Stimulated activated naive CD4-positive, alpha-beta T cell treated with Interleukin-2 at 50 U/mL for 16 hours (primary cell): ENCODE measurements at regions not wholly inside any gene's neighbourhood (a gene's known extent, or its start where the extent isn't known, plus 50 kb on each side); places are given as distances from the start of the nearest gene placed in this dataset.

Source experiments
- DNase-seq: peaks from one replicate; lab custom pipeline; 2025; lab: John Stamatoyannopoulos, UW

DNA sequence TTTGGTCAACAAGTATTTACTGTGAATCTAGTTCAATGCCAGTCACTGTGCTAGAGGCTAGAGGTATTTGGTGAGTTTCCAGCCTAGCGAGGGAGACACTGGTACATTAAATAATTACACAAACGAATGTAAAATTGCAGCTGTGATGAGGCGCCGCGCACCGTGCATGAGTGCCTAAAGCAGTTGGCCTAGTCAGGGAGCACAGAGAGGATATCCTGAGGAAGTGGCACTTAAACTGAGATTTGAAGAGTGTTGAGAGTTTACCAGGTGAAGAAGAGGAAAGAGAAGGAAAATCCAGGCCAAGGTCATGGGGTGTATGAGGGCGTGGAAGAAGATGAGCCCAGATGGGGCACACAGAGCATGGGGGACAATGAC is 157.6 kb upstream of the NDUFV2 start:
- DNase-seq: no peak

- no peak for DNase-seq
These were observed 157.0 kb upstream of the NDUFV2 start for GRCh38 chr18:8945514-8945913.

DNA sequence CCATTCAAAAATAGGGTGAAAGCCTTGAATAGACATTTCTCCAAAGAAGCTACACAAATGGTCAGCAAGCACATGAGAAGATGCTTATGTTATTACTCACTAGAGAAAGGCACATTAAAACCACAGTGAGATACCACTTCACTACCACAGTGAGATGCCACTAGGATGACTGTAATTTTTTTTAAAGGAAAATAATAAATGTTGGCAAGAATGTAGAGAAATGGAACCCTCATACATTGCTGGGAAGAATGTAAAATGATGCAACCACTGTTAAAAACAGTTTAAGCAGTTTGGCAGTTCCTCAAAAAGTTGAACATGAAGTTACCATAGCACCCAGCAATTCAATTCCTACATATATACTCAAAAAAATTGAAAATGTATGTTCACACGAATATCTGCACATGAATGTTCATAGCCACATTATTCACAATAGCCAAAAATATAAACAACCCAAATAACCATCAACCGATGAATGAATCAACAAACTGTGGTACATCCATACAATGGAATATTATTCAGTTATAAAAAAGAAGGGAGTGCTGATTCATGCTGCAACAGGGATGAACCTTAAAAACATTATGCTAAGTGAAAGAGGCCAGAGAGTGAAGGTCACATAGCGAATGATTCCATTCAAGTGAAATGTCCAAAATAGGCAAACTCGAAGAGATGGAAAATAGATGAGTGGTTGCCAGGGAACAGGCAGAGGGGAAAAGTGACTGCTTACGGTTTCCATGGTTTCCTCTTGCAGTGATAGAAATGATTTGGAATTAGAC is 156.2 kb upstream of the NDUFV2 start:
- no peak for DNase-seq

- no peak for DNase-seq
These were observed 154.9 kb upstream of the NDUFV2 start for GRCh38 chr18:8947566-8947965.

- no peak for DNase-seq
These were observed 154.5 kb upstream of the NDUFV2 start for GRCh38 chr18:8948011-8948410.

DNA sequence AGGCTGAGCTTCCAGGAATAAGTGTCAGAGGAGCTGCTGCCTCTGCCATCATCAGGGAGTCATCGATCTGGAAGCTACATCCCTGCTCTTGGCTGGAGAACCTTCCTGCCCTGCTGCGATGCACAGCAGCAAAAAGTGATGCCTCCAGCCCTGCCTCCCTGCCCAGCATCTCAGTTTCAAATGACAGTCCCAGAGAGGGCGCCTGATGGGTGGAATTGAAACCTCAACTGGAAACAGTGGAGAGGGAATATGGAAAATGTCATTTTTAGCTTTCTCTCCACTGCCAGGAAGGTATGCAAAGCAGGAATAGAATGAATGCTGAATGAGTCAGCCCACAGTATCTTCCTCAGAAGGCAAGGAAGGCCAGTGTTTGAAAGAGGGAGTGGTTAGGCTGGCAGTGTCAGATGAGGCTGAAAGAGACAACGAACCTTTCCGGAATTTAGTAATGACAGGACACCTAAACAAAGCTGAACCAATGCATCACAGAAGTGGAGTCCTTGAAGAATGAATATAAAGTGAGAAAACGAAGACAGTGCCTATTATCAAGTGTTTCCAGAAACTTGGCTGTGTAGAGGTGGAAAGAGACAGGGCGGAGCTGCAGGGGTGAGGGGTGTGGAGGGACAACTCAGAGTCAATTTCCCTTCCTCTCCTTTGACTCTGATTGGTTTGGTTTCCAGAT is 153.9 kb upstream of the NDUFV2 start:
- no peak for DNase-seq

GRCh38 chr18:8949206-8949605 is 153.3 kb upstream of the NDUFV2 start:
- no peak for DNase-seq

DNA sequence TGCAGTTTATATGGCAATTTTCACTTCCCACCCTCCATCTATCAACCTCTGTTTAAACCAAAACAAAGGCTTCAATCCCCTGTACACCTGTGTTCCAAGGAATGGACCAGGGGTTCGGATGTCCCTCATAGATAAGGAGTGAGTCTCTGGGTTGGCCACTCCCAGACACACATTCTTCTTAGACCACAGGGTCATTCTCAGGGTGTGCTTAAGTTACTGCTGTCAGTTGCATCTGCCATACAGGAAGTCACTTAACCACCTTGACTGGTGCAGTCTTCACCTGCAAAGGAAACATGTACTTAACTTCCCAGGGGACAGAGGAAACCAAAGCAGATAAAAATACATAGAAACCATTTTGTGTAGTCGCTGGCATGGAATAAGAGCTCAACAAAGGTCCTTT is 151.0 kb upstream of the NDUFV2 start:
- no peak for DNase-seq

DNA sequence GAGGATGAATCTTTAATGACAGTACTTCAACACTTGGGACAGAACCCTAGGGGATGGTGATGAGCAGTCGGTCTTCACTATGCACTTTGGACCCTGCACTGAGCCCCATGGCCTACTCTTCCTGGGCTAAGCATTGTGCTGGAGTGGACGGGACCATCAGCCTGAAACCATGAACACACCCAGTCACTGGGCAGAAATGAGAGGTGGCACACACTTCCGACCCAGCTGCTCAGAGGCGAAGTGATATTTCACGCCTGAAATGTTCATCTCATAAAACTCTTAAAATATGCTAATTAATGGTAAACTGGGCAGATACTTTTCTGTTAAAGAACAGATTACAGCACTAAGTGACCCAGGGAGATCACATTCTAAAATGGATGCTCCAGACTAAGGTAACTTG is 150.3 kb upstream of the NDUFV2 start:
- DNase-seq: no peak

DNA sequence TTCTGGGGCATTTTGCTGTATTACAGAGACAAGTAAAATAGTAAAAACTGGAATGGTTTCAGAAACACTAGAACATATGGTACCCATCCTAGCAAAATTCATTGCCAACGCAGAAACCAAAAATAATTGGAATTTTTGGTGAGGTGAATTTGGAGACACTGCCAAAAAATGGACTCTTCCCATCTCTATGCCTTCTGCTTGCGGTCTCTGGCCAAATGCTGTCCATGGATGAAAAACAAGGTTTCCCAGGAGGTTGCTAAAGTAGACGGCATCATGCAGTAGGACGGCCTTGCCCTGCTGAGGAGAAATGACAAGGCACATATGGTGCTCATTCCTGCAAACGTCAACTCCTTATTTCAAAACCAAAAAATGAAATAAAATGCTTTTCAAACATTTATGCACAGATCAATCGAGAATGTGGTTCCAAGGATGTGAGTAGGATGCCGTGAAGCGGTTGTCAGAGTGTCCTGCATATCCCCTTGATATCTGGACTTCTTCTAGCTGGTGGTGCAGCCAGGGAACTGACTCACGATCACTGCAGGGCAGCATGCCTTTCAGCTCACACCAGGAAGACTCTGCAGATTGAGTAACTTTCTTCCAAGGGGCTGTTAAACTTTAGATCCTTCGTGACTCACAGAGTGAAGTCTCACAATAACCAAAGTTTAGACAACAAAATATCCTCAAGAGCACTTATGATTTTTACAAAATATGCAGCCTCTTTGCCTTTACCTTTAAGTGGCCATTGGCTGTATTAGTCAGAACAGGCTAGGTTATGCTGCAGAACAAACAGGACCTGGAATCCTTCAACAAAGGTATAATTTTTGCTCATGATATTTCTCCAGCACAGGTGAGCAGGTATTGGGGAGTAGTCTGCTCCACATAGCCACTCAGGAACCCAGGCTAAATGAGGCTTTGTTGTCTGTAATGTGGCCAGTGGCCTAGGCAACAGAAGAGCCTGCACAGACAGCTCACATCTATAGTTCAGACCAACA is 149.4 kb upstream of the NDUFV2 start:
- no peak for DNase-seq

DNA sequence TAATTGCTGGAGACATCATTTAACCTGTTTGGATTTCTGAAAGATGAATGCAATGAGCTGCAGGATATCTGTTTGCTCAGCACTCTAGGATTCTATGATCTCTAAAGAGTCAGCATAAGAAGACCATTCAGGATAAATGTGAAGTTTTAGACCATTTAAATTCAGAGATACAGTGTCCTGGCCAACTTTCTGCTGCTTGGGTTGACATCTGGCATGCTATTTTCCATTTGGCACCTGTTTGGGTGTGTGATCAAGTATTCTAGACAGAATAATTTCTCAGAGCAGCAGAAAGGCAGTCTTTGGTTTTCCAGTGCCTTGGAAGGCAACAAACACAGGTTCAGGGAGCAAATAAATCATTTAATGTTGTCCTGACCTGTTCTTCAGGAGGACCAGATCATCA is 144.8 kb upstream of the NDUFV2 start:
- DNase-seq: no peak

DNA sequence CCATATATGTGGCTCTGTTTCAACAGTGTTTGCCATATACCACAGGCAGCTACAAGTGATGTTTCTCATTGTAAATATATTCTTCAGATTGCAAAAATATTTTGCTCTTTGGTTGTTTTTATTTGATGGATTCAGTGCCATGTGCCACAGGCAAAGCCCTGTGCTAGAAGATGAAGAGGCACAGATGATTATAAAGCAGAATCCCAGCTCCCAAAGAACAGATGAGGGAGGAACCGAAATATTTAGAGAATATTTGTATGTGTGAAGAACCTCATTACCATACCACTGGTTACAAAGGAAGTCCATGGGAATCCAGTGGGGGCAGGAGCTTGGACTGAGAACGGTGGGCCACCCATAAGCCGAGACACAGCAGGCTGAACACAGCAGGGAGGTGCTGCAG is 143.8 kb upstream of the NDUFV2 start:
- no peak for DNase-seq

GRCh38 chr18:8959551-8960135 is 142.9 kb upstream of the NDUFV2 start:
- no peak for DNase-seq

DNA sequence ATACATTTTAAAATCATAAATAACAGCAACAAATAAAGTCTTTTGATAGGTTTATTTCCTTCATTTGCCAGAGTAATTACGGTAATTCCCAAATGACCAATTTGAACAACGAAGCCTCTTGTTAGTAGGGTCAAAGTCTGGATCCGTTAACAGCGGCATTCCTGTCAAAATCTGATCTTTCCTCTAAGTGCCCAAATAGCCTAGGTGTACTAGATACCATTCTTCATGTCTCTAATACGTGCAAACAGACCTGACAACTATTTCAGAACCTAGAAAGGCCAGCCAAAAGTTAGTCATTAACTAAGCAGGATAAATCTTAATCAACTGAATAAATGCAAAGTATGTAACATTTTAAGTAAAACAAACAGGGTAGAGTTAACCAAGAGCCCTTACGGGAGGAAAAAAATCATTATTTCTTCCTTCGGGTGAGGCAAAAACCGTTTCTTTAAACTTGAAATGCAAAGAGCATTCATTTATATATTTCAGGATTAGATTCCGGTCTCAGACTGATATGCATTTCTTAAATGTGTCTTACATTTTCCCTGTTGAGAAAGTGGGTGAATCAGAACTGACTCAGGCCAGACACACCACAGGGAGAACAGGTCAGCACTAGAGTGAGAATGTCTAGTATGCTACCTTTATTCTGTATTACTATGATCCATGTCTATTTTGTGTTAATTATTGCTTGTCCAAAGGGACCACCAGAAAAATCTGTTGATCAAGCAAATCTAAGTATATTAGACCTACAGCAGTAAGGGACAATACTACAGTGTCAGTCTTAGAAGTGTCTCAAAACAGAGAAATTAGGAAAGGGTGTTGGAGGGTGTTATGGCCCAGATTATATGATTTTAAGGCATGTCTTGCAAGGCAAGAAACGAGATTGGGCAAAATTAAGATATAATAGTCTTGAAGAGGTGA is 141.5 kb upstream of the NDUFV2 start:
- no peak for DNase-seq

- no peak for DNase-seq
These were observed 140.2 kb upstream of the NDUFV2 start for GRCh38 chr18:8962192-8962779.

DNA sequence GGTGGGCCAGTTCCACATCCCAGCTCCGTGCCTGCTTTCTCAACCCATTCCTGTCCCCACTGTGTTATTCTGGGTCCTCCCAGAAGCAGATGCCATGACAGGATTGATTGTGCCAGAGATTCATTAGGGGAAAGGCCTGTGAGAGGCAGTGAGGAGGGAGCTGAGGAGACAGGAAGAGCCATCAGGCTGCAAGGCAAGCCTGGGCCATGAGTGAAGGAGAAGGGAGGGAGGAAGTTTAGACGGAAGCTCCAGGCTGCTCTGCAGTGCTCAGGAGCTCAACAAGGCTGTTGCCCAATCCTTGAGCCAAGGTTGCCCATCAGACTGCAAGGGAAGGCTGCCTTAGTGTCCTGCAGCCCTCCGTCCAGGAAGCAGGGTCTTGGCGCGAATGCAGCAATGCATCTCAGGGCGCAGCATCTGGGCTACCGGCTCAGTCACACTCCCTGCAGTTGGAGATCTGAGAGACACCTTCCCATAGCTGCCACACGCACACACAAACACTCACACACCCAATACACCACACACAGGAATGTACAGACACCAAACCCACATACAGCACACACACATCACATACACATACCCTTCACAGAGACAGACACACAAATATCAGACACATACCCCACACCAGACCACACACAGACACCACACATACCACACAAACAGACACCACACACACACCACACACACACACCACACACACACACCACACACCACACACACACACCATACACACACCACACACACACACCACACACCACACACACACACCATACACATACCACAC is 139.5 kb upstream of the NDUFV2 start:
- no peak for DNase-seq

GRCh38 chr18:8963876-8964275 is 138.6 kb upstream of the NDUFV2 start:
- no peak for DNase-seq

- no peak for DNase-seq
These were observed 137.1 kb upstream of the NDUFV2 start for GRCh38 chr18:8965398-8965797.

DNA sequence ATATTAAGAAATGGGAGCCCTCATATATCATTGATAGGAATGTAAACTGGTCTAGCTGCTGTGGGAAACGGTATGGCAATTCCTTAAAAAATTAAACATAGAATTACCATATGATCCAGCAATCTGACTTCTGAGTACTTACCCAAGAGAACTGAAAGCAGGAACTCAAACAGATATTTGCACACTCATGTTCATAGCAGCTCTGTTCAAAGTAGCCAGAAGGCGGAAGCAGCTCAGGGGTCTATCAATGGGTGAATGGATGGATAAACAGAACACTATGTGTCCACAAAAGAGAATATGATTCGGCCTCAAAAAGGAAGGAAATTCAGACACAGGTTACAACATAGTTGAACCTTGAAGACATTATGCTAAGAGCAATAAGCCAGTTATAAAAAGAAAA is 135.7 kb upstream of the NDUFV2 start:
- no peak for DNase-seq

GRCh38 chr18:8967573-8967972 is 134.9 kb upstream of the NDUFV2 start:
- DNase-seq: no peak
